GM12878 (cell line): ENCODE measurements at regions not wholly inside any gene's neighbourhood (a gene's known extent, or its start where the extent isn't known, plus 50 kb on each side); places are given as distances from the start of the nearest gene placed in this dataset.

ENCODE experiments used
- ATAC-seq: fragments of 200-7000 bp; cut with Tn5 transposase; 3 replicates; pipeline ENCODE4 v1.9.1; 2020; ENCODE audit warnings: mild to moderate bottlenecking, moderate library complexity
- BruUV-seq: library from RNA; stranded (reverse); fragments of 400-500 nt; replicated peaks from 2 replicates; lab custom pipeline; 2021; lab: Mats Ljungman, UMichigan
- CTCF ChIA-PET: fragments of 300-600 bp; sonication (Branson Sonifier 250); formaldehyde crosslinking; extraction: SDS; loops from one replicate; lab custom pipeline; 2021; ENCODE audit warnings: inconsistent platforms; lab: Yijun Ruan, JAX
- POLR2A ChIA-PET: fragments of 350-600 bp; formaldehyde crosslinking; extraction: SDS; loops from one replicate; lab custom pipeline; 2021; ENCODE audit warnings: inconsistent platforms; lab: Charles Lee
- RAD21 ChIA-PET: fragments of 300-600 bp; sonication (Branson Sonifier 250); formaldehyde crosslinking; loops from one replicate; lab custom pipeline; 2023; ENCODE audit warnings: antibody characterized with exemption; ENCODE audit not compliant: unreplicated experiment; lab: Charles Lee
- SMC1A ChIA-PET: fragments of 300-600 bp; sonication (Branson Sonifier 250); formaldehyde crosslinking; loops from one replicate; lab custom pipeline; 2023; ENCODE audit not compliant: unreplicated experiment, uncharacterized antibody; lab: Charles Lee
- DNase-seq: peaks from one replicate; pipeline ENCODE4 v3.0.0-alpha.2; 2011; ENCODE audit warnings: low read depth, low spot score
- FAIRE-seq: peaks from 3 replicates; lab custom pipeline; 2011; peaks lifted over from hg19 to GRCh38; lab: Jason Lieb, UNC
- H2AFZ ChIP-seq: 2 replicates; pipeline ENCODE4 v1.6.0; 2011; ENCODE audit warnings: low read depth, low read length, control low read depth; ENCODE audit not compliant: control insufficient read depth
- H3K27ac ChIP-seq: 2 replicates; pipeline ENCODE4 v1.5.1; 2011; ENCODE audit warnings: control low read depth; ENCODE audit not compliant: control insufficient read depth, insufficient read depth
- H3K27me3 ChIP-seq, 2 experiments: replicated peaks in 1 of 2; 2 replicates each; pipeline versions ENCODE4 v1.6.0 to v1.6.1; 2011; ENCODE audit warnings: low read length in 1 of 2; ENCODE audit not compliant: control insufficient read depth in 2 of 2, insufficient read depth in 2 of 2
- H3K36me3 ChIP-seq, 2 experiments: 2 replicates each; pipeline ENCODE4 v1.5.1; 2011; ENCODE audit warnings: low read length in 1 of 2; ENCODE audit not compliant: control insufficient read depth in 2 of 2, insufficient read depth in 2 of 2
- H3K4me1 ChIP-seq: 2 replicates; pipeline ENCODE4 v1.6.1; 2011; ENCODE audit warnings: mild to moderate bottlenecking, low read length, moderate library complexity, mixed read lengths; ENCODE audit not compliant: control insufficient read depth, insufficient read depth
- H3K4me2 ChIP-seq: 2 replicates; pipeline ENCODE4 v1.6.0; 2011; ENCODE audit warnings: control low read depth; ENCODE audit not compliant: control insufficient read depth, insufficient read depth
- H3K4me3 ChIP-seq: fragments of 200-600 bp; sonication (generic); 2 replicates; pipeline ENCODE4 v1.5.1; 2016
- H3K79me2 ChIP-seq: 2 replicates; pipeline ENCODE4 v1.6.0; 2011; ENCODE audit warnings: low read length; ENCODE audit not compliant: control insufficient read depth, insufficient read depth
- H3K9ac ChIP-seq: 2 replicates; pipeline ENCODE4 v1.8.0; 2011; ENCODE audit warnings: low read length, control low read depth, mixed read lengths; ENCODE audit not compliant: control insufficient read depth, insufficient read depth
- H3K9me3 ChIP-seq: replicated peaks from 3 replicates; pipeline ENCODE4 v1.5.1; 2011; ENCODE audit warnings: mild to moderate bottlenecking, low read length; ENCODE audit not compliant: control insufficient read depth, insufficient read depth
- H4K20me1 ChIP-seq: 2 replicates; pipeline ENCODE4 v1.6.0; 2011; ENCODE audit not compliant: control insufficient read depth, insufficient read depth
- ATF7 ChIP-seq: fragments of 450-650 bp; IDR thresholded peaks from 2 replicates; pipeline ENCODE4 v1.6.1; 2016; ENCODE audit warnings: low read depth, mild to moderate bottlenecking
- FOS ChIP-seq: IDR thresholded peaks from 3 replicates; pipeline ENCODE4 v1.6.1; 2011; ENCODE audit warnings: borderline replicate concordance; ENCODE audit not compliant: insufficient read length; ENCODE audit errors: extremely low read depth
- JUNB ChIP-seq: IDR thresholded peaks from 2 replicates; pipeline ENCODE4 v1.6.1; 2016; ENCODE audit warnings: antibody characterized with exemption, mild to moderate bottlenecking
- MYB ChIP-seq: fragments of 150-350 bp; IDR thresholded peaks from 2 replicates; pipeline ENCODE4 v1.6.1; 2014; ENCODE audit warnings: mild to moderate bottlenecking, low read depth, low read length, borderline replicate concordance
- NFYB ChIP-seq: IDR thresholded peaks from 2 replicates; pipeline ENCODE4 v1.6.1; 2011; ENCODE audit warnings: low read depth, mild to moderate bottlenecking, low read length, improper control_type of control experiment, moderate library complexity; ENCODE audit not compliant: insufficient read depth
- RELA ChIP-seq: fragments of 450-650 bp; IDR thresholded peaks from 2 replicates; pipeline ENCODE4 v1.8.0; 2014; ENCODE audit warnings: borderline replicate concordance; ENCODE audit not compliant: partially characterized antibody
- RELB ChIP-seq: fragments of 450-650 bp; IDR thresholded peaks from 2 replicates; pipeline ENCODE4 v1.6.1; 2017; ENCODE audit warnings: low read depth, mild to moderate bottlenecking, moderate library complexity
- SIX5 ChIP-seq: IDR thresholded peaks from 2 replicates; pipeline ENCODE4 v1.6.1; 2011; ENCODE audit warnings: mild to moderate bottlenecking, low read depth, low read length, moderate library complexity; ENCODE audit not compliant: severe bottlenecking
- SPI1 ChIP-seq: IDR thresholded peaks from 2 replicates; pipeline ENCODE4 v1.6.1; 2011; ENCODE audit warnings: low read depth, mild to moderate bottlenecking, low read length, moderate library complexity, borderline replicate concordance; ENCODE audit not compliant: insufficient read depth
- TAF1 ChIP-seq: IDR thresholded peaks from 2 replicates; pipeline ENCODE4 v1.6.1; 2011; ENCODE audit warnings: mild to moderate bottlenecking, low read depth, low read length, borderline replicate concordance
- WGBS: methylation state at CpG from one replicate; pipeline ENCODE4 v1.1.6; 2016; ENCODE audit warnings: low lambda C conversion rate; ENCODE audit not compliant: insufficient replicate concordance, insufficient coverage; ENCODE audit errors: missing lambda C conversion rate; 5-methylcytosine and 5-hydroxymethylcytosine counted together
- in situ Hi-C: fragments of 300-500 bp; cut with MboI; formaldehyde crosslinking; loops from 9 replicates; pipeline ENCODE4 v1.14.3; 2018; ENCODE audit warnings: mixed read lengths
- intact Hi-C: fragments of 100-400 bp; cut with micrococcal nuclease; formaldehyde crosslinking; loops from one replicate; pipeline ENCODE4 v1.14.2; 2022; ENCODE audit not compliant: unreplicated experiment

- no peak for DNase-seq
These were observed 340.4 kb downstream of the TCERG1L start for GRCh38 chr10:130971123-130971435.

More at GRCh38 chr10:130971123-130971435, 340.4 kb downstream of the TCERG1L start:
- BruUV-seq: no TSS peak
- H3K79me2 ChIP-seq: no peaks in the 10 kb centered on the region
- no peak overlapping the region for H3K4me3 ChIP-seq
- H3K4me1 ChIP-seq: no peaks in the 10 kb centered on the region
- no peaks in the 10 kb centered on the region for H4K20me1 ChIP-seq
- 22% methylated on average over 8 of the region's 8 CpGs for WGBS
- no peak overlapping the region for H3K9ac ChIP-seq
- no peaks in the 10 kb centered on the region for H3K27me3 ChIP-seq
- H2AFZ ChIP-seq: no peak overlapping the region
- H3K4me2 ChIP-seq: no peak overlapping the region
- H3K36me3 ChIP-seq: no peaks in the 10 kb centered on the region
- POLR2A ChIA-PET: no interaction called here
- RAD21 ChIA-PET: no interaction called here
- H3K27ac ChIP-seq: no peak overlapping the region
- TF ChIP-seq NFYB: no peak
- TF ChIP-seq ATF7: no peak
- TF ChIP-seq MYB: no peak
- no peak for TF ChIP-seq SPI1
- no peak for TF ChIP-seq RELA
- TF ChIP-seq RELB: no peak
- TF ChIP-seq SIX5: no peak
- no peak for TF ChIP-seq TAF1
- TF ChIP-seq FOS: no peak
- no peak for TF ChIP-seq JUNB
- H3K9me3 ChIP-seq: no peaks in the 10 kb centered on the region; the same call in 2 of the 3 replicates
- in situ Hi-C loops: no loop called here
- SMC1A ChIA-PET: no interaction called here
- intact Hi-C loops: no loop called here
- CTCF ChIA-PET: no interaction called here
- FAIRE-seq: no peak
- ATAC-seq: no peak
